IPS DF 19.7 (cell line): ENCODE measurements at regions not wholly inside any gene's neighbourhood (a gene's known extent, or its start where the extent isn't known, plus 50 kb on each side); places are given as distances from the start of the nearest gene placed in this dataset.
A peak's percentile ranks its signal among the peaks of the same experiment; 100 is the strongest.
"Not testable (repeated sequence)": the region's sequence is repeated elsewhere in the genome, so short reads cannot be mapped to it uniquely, and the experiment has no call there.

Source experiments
- DNase-seq: peaks from one replicate; pipeline ENCODE4 v3.0.0-alpha.2; 2013; ENCODE audit warnings: low read depth, low spot score

DNA sequence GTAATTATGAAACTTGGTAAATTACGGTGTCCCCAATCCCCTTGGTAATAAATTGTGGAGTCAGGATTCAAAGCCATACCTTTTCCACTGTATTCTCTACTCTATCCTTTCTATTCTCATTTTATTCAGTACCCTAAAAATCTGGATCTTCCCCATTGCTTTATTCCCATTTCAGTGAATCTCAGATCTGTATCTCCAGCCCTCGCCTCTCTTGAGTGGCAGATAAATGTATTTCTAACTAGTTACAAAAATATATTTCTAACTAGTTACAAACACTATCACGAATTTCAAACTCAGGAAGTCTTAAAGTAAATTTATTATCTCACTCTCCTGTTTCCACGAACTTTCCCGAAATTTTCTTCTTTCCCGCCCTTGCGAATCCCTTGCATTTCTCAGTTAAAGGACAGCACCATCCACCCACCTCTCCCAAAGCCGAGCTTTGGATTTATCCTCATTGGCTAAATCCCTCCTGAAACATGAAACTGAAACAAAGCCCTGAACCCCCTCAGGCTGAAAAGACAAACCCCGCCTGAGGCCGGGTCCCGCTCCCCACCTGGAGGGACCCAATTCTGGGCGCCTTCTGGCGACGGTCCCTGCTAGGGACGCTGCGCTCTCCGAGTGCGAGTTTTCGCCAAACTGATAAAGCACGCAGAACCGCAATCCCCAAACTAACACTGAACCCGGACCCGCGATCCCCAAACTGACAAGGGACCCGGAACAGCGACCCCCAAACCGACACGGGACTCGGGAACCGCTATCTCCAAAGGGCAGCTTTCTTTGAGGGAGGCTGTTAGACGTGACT is 164.3 kb upstream of the PABPC3 start:
- peak; percentile 25 for DNase-seq

DNA sequence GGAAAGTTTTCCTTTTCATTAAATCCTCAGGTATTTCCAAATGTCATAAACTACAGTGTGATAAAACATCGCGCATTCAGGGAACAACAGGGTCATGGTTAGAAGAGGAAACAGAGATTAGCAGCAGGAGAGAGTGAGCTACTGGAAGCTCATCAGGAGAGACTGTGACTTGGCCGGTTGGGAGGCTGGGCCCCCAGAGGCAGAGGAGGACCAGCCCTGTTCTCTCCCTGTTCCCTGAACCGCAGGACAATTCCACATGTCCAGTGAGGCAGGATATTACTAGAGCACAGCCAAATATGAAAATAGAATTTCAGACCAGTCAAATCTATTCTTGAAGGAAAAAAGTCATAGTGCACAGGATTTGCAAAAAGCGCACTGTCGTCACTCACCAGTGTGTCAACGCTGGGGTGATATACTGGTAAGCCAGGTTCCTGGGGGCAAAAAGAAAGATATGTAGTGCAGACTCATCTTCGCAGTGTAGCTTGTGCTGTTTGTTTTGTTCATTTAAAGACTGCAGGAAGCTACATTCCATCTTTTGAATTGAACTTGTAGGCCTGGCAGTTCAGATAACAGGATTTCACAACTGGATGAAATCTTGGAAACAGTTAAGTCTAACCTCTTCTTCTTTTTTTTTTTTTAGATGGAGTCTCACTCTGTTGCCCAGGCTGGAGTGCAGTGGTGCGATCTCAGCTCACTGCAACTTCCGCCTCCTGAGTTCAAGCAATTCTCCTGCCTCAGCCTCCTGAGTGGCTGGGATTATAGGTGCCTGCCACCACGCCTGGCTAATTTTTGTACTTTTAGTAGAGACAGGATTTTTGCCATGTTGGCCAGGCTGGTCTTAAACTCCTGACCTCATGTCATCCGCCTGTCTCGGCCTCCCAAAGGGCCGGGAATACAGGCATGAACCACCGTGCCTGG is 162.6 kb upstream of the PABPC3 start:
- not testable (repeated sequence) for DNase-seq

DNA sequence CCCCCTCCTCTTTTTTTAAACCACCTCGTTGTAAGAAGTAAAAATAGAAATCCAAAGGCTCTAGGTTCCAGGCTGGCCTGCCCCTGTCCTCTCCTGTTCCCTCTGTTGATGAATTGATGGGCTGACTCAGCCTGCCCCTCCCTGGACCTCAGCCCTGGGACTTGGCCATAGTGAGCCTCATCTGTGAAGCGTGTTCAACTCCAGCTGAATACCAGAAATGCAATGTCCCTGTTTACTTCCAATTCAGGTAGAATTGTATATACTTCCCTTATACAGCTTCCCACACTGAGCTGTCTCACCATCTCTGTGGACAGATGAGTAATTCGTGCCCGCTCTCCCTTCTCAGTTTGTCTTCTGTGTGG is 161.9 kb upstream of the PABPC3 start:
- not testable (repeated sequence) for DNase-seq

- DNase-seq: no peak
These were observed 157.0 kb upstream of the PABPC3 start for GRCh38 chr13:24938966-24939365.

DNA sequence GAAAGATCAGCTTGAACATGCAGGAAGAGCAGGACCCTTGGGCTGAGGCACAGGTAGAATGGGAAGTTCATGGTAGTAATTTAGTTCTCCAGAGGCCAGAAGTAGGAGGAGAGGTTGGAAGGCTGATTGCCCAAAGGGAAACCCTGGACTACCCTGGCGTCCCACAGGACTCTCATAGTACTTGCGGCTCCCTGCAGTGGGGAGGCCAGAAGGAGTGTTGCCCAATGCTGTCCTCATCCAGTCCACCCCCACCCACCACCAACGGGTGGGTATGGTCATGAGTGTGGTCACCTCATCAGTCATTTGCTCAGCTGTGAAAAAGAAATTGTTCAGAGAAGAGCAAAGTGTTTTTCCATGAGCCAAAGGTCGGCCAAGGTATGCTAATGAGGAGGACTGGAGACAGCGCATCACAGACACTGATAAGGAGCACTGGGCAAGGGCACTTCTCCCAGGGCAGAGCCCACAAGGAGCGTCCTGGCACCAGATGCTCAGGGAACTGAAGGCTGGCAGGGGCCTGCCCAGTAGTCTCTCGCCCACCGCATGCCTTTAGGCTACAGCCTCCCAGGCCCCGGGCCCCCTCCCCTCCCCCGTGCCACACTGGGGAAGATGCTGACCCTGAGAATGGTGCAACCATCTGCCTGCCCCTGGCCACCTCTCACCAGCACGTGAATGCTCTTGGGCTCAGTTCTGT is 154.8 kb upstream of the PABPC3 start:
- DNase-seq: not testable (repeated sequence)

GRCh38 chr13:24943136-24943535 is 152.8 kb upstream of the PABPC3 start:
- DNase-seq: no peak

DNA sequence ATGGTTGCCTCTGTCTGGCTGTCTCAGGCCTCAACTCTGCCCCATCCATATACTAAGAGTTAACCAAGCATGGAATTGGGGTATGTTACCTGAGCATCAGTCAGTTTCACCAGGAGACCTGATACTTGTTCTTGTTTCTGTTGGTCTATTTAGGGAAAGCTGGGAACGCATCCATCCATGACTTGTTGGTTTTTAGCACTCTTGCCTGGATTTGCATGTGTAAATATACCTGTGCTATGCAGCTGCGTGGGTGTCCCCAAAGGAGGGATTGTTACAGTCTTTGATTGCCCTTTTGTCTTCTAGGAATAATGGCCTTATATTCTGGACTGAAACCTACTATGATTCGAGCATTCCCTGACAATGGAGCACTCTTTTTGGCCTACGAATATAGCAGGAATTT is 151.9 kb upstream of the PABPC3 start:
- not testable (repeated sequence) for DNase-seq

- not testable (repeated sequence) for DNase-seq
These were observed 147.0 kb upstream of the PABPC3 start for GRCh38 chr13:24948977-24949376.

GRCh38 chr13:24950611-24951010 is 145.3 kb upstream of the PABPC3 start:
- DNase-seq: not testable (repeated sequence)

DNA sequence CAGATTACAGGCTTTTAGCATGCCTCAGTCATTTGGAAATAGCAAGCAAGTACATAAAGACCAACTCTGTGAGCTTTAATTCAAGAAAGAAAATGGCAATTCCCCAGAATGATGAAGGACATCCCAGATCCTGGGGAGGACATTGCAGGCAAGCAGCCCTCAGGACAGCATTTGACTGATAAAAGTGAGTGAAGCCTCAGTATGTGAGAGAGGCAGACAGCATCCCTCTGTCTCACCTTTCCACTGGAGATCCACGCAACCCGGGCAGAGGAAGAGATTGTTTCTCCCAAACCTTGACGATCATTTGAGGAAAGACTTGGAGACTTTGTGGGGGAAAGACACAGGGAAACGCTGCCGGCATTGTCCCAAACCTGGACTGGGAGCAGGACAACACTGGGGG is 128.0 kb upstream of the PABPC3 start:
- not testable (repeated sequence) for DNase-seq

DNA sequence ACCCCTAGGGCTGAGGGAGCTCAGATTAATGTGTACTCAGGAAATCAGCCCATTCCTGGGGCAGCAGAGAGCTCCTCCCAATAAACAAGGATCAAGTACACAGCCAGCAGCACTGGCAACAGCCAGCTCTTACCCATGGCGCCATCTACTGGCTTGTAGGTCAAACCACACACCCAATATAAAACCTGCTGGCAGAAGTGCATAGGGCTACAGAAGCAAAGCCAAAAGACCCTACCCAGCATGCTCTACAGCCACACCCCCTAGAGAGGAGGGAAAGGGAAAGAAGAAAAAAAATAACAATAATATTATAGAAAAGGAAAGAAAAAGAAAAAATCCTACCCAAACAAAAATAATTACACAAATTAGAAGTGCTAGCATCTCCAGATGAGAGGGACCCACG is 127.5 kb upstream of the PABPC3 start:
- DNase-seq: not testable (repeated sequence)

DNA sequence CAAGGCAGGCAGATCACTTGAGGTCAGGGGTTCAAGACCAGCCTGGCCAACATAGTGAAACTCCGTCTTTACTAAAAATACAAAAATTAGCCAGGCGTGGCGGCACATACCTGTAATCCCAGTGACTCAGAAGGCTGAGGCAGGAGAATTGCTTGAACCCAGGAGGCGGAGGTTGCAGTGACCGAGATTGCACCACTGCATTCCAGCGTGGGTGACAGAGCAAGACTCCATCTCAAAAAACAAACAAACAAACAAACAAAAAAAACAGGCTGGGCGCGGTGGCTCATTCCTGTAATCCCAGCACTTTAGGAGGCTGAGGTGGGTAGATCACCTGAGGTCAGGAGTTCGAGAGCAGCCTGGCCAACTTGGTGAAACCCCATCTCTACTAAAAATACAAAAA is 122.8 kb upstream of the PABPC3 start:
- DNase-seq: not testable (repeated sequence)

GRCh38 chr13:24981181-24981803 is 114.6 kb upstream of the PABPC3 start:
- not testable (repeated sequence) for DNase-seq

DNA sequence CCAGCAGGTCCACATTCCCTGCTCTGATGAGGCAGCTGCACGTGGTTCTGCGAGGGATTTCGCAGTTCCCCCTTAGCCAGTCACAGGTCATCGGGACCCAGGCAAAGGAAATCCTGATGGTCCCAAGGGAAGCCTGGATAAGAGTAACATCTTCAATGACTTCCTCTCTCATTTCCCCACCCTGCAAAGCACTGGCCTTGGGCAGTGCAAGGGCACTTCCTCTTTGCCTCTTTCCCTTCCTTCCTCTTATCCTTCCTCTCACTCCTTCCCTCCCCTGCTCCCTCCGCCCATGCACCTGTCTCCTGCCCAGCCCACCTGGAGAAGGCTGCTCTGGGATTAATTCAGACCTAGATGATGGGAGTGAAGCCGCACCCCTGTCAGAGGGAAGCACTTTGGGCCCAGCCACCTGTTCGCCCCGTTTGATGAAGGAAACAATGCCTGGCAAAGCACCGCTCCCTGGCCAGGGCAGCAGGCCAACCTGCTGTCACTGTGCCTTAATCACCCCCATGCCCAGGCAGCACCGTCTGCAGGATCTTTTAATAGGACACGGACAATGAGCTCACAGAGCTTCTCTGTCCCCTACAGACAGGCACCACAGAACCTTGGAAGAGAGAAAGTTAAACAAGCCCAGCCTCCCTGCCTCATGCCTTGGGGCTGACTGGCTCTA is 113.5 kb upstream of the PABPC3 start:
- DNase-seq: no peak

- DNase-seq: no peak
These were observed 112.8 kb upstream of the PABPC3 start for GRCh38 chr13:24983094-24983493.

- no peak for DNase-seq
These were observed 111.8 kb upstream of the PABPC3 start for GRCh38 chr13:24984134-24984533.

GRCh38 chr13:24985107-24985506 is 110.8 kb upstream of the PABPC3 start:
- DNase-seq: no peak

- DNase-seq: no peak
These were observed 110.0 kb upstream of the PABPC3 start for GRCh38 chr13:24985896-24986295.

DNA sequence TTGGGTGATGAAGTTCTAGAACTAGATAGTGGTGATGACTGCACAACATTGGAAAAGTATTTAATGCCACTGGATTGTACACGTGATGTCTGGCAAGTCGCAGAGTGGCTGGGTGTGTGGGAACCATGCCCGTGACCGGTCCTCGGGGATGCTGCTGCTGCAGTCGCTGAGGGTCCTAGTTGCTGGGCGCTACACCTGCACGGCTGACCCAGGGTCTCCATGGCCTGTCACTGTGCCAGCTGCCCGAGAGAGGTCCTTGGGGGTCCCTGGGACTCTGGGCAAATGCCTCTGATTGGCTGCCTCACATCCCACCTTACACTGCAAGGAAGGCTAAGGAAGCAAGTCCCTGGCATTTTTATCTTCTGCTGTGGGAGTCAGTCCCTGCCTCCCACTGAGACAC is 109.1 kb upstream of the PABPC3 start:
- no peak for DNase-seq

DNA sequence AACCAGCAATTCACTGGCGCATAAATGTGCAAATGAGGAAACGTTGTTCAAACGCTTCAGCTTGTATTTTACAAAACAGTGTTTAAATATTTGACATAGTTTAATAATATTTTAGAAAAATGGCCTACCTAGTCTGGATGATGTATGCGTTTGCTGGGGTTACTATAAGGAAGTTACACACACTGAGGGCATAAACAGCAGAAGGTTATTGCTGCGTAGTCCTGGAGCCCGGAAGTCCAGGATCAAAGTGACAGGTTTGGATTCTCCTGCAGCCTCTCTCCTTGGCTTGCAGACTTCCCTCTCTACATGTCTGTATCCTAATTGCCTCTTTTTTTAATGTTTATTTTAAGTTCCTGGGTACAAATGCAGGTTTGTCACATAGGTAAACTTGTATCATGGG is 106.0 kb upstream of the PABPC3 start:
- not testable (repeated sequence) for DNase-seq

GRCh38 chr13:24992946-24993345 is 103.0 kb upstream of the PABPC3 start:
- not testable (repeated sequence) for DNase-seq
